ENCODE measurements at regions not wholly inside any gene's neighbourhood (a gene's known extent, or its start where the extent isn't known, plus 50 kb on each side); places are given as distances from the start of the nearest gene placed in this dataset.

GRCh38 chr17:45656527-45657181 lies 127.5 kb upstream of the CRHR1 start:
- in situ Hi-C loops (cut with HindIII; ENCODE audit: low sequenced_read_pairs), result no loop called here
- TF ChIP-seq CTCF (IDR thresholded peaks at IDR 0.05; ENCODE audit: low read depth, low read length), result no peak
- H3K4me3 ChIP-seq (ENCODE audit: low read depth, low read length), result no peak overlapping the region
- DNase-seq (ENCODE audit: low read depth, low spot score), result no peak

GRCh38 chr17:45660474-45660873 lies 123.6 kb upstream of the CRHR1 start:
- TF ChIP-seq CTCF (IDR thresholded peaks at IDR 0.05; ENCODE audit: low read depth, low read length), result no peak
- in situ Hi-C loops (cut with HindIII; ENCODE audit: low sequenced_read_pairs), result no loop called here
- no peak overlapping the region for H3K4me3 ChIP-seq (ENCODE audit: low read depth, low read length)
- DNase-seq (ENCODE audit: low read depth, low spot score), result no peak

- TF ChIP-seq CTCF (IDR thresholded peaks at IDR 0.05; ENCODE audit: low read depth, low read length), result no peak
- H3K4me3 ChIP-seq (ENCODE audit: low read depth, low read length), result no peak overlapping the region
- in situ Hi-C loops (cut with HindIII; ENCODE audit: low sequenced_read_pairs), result no loop called here
- no peak for DNase-seq (ENCODE audit: low read depth, low spot score)
These were observed 121.7 kb upstream of the CRHR1 start for GRCh38 chr17:45662432-45662831.

GRCh38 chr17:45663772-45664171 lies 120.3 kb upstream of the CRHR1 start:
- TF ChIP-seq CTCF (IDR thresholded peaks at IDR 0.05; ENCODE audit: low read depth, low read length), result no peak
- DNase-seq (ENCODE audit: low read depth, low spot score), result no peak
- H3K4me3 ChIP-seq (ENCODE audit: low read depth, low read length), result no peak overlapping the region
- in situ Hi-C loops (cut with HindIII; ENCODE audit: low sequenced_read_pairs), result no loop called here

GRCh38 chr17:45664921-45665320 lies 119.2 kb upstream of the CRHR1 start:
- H3K4me3 ChIP-seq (ENCODE audit: low read depth, low read length), result no peak overlapping the region
- no peak for TF ChIP-seq CTCF (IDR thresholded peaks at IDR 0.05; ENCODE audit: low read depth, low read length)
- in situ Hi-C loops (cut with HindIII; ENCODE audit: low sequenced_read_pairs), result no loop called here
- no peak for DNase-seq (ENCODE audit: low read depth, low spot score)

- no peak for TF ChIP-seq CTCF (IDR thresholded peaks at IDR 0.05; ENCODE audit: low read depth, low read length)
- in situ Hi-C loops (cut with HindIII; ENCODE audit: low sequenced_read_pairs), result no loop called here
- H3K4me3 ChIP-seq (ENCODE audit: low read depth, low read length), result no peak overlapping the region
- no peak for DNase-seq (ENCODE audit: low read depth, low spot score)
These were observed 118.0 kb upstream of the CRHR1 start for GRCh38 chr17:45666046-45666600.

Data from astrocyte of the spinal cord (primary cell).